K562 (cell line): ENCODE measurements at regions not wholly inside any gene's neighbourhood (a gene's known extent, or its start where the extent isn't known, plus 50 kb on each side); places are given as distances from the start of the nearest gene placed in this dataset.
A peak's percentile ranks its signal among the peaks of the same experiment; 100 is the strongest.

ENCODE experiments used
- ASH1L ChIP-seq: fragments of 450-650 bp; IDR thresholded peaks from 2 replicates; pipeline ENCODE4 v1.6.1; 2018; ENCODE audit warnings: borderline replicate concordance, mild to moderate bottlenecking, low read depth; ENCODE audit not compliant: partially characterized antibody
- ATF2 ChIP-seq: sonication (generic); formaldehyde crosslinking; IDR thresholded peaks from 2 replicates; pipeline ENCODE4 v1.8.1; 2022; ENCODE audit warnings: missing genetic modification reagents
- BCLAF1 ChIP-seq, 2 experiments: fragments of 450-650 bp in 1 of 2; IDR thresholded peaks; 2 replicates each; pipeline ENCODE4 v1.6.1; 2011 to 2017; ENCODE audit warnings: low read depth in 2 of 2, antibody characterized with exemption in 1 of 2, borderline replicate concordance in 1 of 2, low read length in 1 of 2, mild to moderate bottlenecking in 1 of 2, mixed read lengths in 1 of 2; ENCODE audit not compliant: control insufficient read depth in 1 of 2
- CHD4 ChIP-seq: fragments of 200-600 bp; sonication (generic); IDR thresholded peaks from 3 replicates; pipeline ENCODE4 v1.6.1; 2012; ENCODE audit warnings: low read depth, mild to moderate bottlenecking, mixed read lengths, low read length, inconsistent platforms; ENCODE audit not compliant: insufficient read depth, insufficient replicate concordance, poor library complexity, severe bottlenecking
- E2F8 ChIP-seq: fragments of 450-650 bp; IDR thresholded peaks from 2 replicates; pipeline ENCODE4 v1.7.1; 2018; ENCODE audit warnings: mild to moderate bottlenecking, low read depth; ENCODE audit not compliant: partially characterized antibody
- FOXM1 ChIP-seq, 2 experiments: fragments of 450-650 bp in 1 of 2; sonication (generic) in 1 of 2; formaldehyde crosslinking in 1 of 2; IDR thresholded peaks; 2 replicates each; pipeline versions ENCODE4 v1.6.1 to v1.9.0; 2017 to 2022; ENCODE audit warnings: low read depth in 2 of 2, mild to moderate bottlenecking in 2 of 2, missing genetic modification reagents in 1 of 2, moderate library complexity in 1 of 2
- ZNF277 ChIP-seq: fragments of 250-450 bp; sonication (Bioruptor Pico); IDR thresholded peaks from 2 replicates; pipeline ENCODE4 v1.8.0; 2022; ENCODE audit warnings: inconsistent platforms, mild to moderate bottlenecking, moderate library complexity, borderline replicate concordance
- ZNF551 ChIP-seq: fragments of 250-450 bp; sonication (Bioruptor Pico); IDR thresholded peaks from 2 replicates; pipeline ENCODE4 v1.5.0; 2021; ENCODE audit warnings: mild to moderate bottlenecking, moderate library complexity
- TF ChIP-seq, protein P1 (sequence below): fragments of 250-450 bp; sonication (Bioruptor Pico); IDR thresholded peaks from 2 replicates; pipeline ENCODE4 v1.4.0; 2020; ENCODE audit warnings: mild to moderate bottlenecking, moderate library complexity
- TF ChIP-seq, protein P2 (sequence below): fragments of 450-650 bp; formaldehyde crosslinking; IDR thresholded peaks from 2 replicates; pipeline ENCODE4 v1.4.0; 2020; ENCODE audit warnings: mild to moderate bottlenecking, moderate library complexity
- TF ChIP-seq, protein P3 (sequence below): fragments of 250-450 bp; sonication (Bioruptor Pico); IDR thresholded peaks from 2 replicates; pipeline ENCODE4 v1.9.0; 2021; ENCODE audit warnings: mild to moderate bottlenecking

DNA sequence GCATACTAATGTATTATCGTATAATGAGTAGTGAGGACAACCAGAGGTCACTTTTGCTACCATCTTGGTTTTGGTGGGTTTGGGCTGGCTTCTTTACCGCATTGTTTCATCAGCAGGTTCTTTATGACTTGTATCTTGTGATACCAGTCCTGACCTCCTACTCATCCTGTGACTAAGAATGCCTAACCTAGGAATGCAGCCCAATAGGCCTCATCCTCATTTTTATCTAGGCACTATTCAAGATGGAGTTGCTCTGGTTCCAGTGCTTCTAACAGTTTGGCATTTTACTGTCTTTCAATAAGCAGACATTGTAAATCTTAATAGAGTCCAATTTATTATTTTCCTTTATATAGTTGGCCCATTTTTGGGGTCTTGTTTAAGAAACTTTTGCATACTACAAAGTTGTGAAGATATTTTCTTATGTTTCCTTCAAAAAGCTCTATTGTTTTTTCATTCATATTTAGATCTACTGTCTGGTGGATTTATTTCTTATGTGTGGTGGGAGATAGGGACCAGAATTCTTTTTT, 60.8 kb upstream of the RNU6-1 start (continued):
- no peak for TF ChIP-seq CHD4
- TF ChIP-seq E2F8: no peak
- TF ChIP-seq FOXM1 (IDR thresholded peaks at IDR 0.05; ENCODE audit: low read depth): no peak
- no peak for TF ChIP-seq FOXM1 (CRISPR knock-in tag; IDR thresholded peaks at IDR 0.05; ENCODE audit: low read depth)
- no peak for TF ChIP-seq ZNF277 (CRISPR knock-in tag)
- no peak for TF ChIP-seq BCLAF1 (IDR thresholded peaks at IDR 0.05; ENCODE audit: borderline replicate concordance in 1 of 2, control insufficient read depth in 1 of 2, low read depth in 2 of 2, low read length in 1 of 2)
- TF ChIP-seq ZNF551: no peak
- TF ChIP-seq ASH1L: no peak
- TF ChIP-seq, protein P1, sequence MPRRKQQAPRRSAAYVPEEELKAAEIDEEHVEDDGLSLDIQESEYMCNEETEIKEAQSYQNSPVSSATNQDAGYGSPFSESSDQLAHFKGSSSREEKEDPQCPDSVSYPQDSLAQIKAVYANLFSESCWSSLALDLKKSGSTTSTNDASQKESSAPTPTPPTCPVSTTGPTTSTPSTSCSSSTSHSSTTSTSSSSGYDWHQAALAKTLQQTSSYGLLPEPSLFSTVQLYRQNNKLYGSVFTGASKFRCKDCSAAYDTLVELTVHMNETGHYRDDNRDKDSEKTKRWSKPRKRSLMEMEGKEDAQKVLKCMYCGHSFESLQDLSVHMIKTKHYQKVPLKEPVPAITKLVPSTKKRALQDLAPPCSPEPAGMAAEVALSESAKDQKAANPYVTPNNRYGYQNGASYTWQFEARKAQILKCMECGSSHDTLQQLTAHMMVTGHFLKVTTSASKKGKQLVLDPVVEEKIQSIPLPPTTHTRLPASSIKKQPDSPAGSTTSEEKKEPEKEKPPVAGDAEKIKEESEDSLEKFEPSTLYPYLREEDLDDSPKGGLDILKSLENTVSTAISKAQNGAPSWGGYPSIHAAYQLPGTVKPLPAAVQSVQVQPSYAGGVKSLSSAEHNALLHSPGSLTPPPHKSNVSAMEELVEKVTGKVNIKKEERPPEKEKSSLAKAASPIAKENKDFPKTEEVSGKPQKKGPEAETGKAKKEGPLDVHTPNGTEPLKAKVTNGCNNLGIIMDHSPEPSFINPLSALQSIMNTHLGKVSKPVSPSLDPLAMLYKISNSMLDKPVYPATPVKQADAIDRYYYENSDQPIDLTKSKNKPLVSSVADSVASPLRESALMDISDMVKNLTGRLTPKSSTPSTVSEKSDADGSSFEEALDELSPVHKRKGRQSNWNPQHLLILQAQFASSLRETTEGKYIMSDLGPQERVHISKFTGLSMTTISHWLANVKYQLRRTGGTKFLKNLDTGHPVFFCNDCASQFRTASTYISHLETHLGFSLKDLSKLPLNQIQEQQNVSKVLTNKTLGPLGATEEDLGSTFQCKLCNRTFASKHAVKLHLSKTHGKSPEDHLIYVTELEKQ: peak; percentile 97
- TF ChIP-seq, protein P2, sequence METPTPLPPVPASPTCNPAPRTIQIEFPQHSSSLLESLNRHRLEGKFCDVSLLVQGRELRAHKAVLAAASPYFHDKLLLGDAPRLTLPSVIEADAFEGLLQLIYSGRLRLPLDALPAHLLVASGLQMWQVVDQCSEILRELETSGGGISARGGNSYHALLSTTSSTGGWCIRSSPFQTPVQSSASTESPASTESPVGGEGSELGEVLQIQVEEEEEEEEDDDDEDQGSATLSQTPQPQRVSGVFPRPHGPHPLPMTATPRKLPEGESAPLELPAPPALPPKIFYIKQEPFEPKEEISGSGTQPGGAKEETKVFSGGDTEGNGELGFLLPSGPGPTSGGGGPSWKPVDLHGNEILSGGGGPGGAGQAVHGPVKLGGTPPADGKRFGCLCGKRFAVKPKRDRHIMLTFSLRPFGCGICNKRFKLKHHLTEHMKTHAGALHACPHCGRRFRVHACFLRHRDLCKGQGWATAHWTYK (CRISPR knock-in tag): peak; percentile 96
- no peak for TF ChIP-seq ATF2 (CRISPR knock-in tag)
- TF ChIP-seq, protein P3, sequence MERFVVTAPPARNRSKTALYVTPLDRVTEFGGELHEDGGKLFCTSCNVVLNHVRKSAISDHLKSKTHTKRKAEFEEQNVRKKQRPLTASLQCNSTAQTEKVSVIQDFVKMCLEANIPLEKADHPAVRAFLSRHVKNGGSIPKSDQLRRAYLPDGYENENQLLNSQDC (CRISPR knock-in tag): no peak
